HG03558 (cell line): ENCODE measurements at regions not wholly inside any gene's neighbourhood (a gene's known extent, or its start where the extent isn't known, plus 50 kb on each side); places are given as distances from the start of the nearest gene placed in this dataset.
"Not testable (repeated sequence)": the region's sequence is repeated elsewhere in the genome, so short reads cannot be mapped to it uniquely, and the experiment has no call there.

Experiments
- ATAC-seq: cut with Tn5 transposase; IDR thresholded peaks from one replicate; pipeline ENCODE4 v1.9.1; 2021; ENCODE audit warnings: moderate number of reproducible peaks; ENCODE audit not compliant: unreplicated experiment; ENCODE audit errors: extremely low read depth

DNA sequence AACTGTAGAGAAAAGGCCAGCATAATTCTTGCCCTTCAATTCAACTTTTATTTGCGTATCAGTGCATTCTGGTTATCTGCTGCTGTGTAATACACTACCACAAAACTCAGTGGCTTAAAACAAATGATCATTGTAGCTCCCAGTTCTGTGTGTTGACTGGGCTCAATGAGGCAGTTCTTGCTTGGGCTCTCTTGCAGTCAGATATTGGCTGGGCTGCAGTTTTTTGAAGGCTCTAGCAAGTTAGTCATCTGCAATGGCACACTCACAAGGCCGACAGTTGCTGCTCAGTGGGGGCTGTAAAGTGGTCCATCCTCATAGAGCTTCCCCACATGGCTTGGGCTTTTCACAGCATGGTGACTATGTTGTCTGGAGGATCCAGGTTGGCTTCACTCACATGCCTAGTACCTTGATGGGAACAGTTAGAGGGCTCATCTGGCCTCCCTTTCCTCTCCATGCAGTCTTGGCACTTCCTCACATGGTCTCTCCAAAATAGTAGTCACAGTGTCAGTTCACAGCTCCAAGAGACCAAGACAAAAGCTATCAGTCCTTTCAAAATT lies 110.6 kb upstream of the TNP1 start:
- ATAC-seq = no peak

DNA sequence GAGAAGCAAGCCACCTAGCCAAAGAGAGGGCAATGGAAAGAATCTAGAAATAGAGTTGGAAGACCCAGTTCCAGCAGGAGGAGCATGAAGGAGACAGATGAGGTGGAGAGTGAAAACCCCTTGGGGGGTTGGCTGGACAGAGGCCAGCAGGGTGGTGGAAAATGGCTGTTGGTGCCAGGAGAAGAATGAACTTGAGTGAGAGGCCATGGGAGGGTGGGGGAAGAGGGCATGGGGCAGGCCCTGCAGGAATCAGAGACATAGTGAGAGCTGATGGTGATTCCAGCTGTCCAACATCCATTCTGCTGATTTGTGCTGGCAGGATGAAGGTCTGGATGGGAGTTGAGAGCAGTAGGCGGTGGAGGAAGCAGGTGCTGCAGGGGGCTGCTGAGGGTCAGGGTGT lies 108.0 kb upstream of the TNP1 start:
- ATAC-seq = no peak

DNA sequence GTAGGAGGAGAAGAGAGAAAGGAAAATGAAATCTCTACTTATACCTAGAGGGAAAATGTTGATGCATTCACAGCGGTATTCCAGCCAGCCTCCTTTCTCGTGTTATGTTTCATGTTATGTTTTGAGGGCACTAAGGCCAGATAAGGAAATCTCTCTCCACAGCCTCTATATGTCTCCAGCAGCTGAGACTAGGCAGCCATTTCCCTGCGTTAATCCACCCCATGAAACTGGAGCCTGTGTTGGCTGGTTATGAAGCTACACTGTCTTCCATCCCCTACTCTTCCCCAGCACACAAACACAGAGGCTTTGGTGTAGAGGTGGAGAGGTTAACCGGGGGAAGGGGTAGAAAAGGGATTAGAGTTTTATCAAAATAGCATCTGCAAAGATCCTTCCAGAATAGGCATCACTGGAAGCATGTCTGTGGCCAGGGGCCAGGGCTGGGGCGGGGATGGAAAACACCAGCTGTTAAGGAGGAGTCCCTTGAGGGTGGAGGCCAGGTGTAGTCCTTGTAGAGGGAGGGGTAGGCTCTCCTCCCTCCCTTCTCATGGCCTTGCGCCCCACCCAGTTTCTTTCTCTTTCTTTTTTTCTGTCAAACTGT lies 100.9 kb upstream of the TNP1 start:
- no peak for ATAC-seq

DNA sequence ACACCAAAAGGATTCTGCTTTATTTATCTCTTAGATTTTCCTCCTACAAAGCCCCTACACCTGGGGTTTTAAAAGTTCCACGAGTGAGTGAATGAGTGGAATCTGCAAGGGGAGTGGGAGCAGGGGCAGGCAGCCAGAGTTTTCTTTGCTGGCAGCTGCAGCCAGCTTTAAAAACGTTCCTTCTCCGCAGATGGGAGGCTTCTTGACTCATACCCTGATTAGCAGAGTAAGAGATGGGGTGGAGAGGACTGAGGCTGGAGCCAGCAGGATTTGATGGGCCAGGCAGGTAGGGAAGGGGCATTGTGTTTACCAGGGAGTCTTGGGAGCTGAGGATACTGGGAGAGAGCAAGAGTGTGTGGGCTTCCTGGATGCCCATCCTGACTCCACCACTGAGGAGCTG lies 99.6 kb upstream of the TNP1 start:
- no peak for ATAC-seq

DNA sequence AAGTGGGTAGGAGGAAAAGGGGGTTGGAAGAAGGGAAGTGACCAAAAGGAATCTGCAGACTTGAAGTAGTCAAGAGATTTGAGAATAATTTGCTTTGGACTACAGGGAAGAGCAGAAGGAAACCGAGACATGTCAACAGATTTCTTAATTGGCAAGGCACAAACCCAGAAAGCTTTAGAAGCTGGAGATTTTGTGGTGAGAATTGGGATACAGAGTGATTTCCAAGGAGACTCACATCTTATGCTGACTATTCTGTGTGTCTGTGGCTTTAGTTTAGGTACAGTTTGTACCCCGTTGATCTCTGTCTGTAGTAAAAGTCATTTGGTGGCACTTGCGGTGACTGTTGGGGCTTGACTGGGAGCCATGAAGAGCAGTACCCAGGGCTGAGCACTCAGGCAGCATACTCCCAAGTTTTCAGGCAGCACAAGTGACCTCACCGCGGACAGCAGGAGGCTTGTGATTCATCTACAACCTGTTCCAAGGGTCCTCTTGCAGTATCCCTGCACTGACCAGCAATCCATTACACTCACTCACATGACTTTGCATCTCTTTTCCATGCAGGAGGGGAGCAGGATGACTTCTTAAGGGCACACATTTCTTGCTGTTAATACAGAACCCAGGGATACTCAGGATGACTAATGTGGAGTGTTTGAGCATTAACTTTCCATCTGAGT lies 97.1 kb upstream of the TNP1 start:
- ATAC-seq = no peak

DNA sequence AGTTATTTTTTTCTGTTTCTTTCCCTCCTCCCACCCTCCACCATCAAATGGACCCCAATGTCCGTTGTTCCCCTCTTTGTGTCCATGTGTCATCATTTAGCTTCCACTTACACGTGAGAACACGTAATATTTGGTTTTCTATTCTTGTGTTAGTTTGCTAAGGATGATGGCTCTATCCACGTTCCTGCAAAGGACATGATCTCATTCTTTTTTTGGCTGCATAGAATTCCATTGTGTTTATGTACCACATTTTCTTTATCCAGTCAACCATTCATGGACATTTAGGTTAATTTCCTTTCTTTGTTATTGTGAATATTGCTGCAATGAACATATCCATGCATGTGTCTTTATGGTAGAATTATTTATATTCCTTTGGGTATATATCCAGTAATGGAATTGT lies 91.3 kb upstream of the TNP1 start:
- no peak for ATAC-seq

DNA sequence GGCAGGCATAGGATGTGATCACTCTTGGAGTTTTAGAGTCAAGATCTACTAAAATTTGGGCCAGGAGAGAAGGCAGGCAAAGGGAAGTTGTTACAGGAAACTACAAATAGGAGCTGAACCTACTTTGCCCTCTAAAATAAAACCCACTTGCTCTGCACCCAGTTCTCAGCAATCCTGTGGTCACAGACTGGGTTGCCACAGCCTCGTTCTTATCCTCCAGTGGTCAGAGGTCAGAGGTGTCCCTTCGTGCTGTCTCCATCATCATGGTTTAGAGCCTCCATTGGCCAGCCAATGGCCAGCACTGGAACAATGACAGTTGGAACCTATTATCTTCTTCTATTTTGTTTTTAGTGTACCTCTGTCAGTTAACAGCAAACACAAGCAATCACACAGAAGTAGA lies 90.7 kb upstream of the TNP1 start:
- no peak for ATAC-seq

DNA sequence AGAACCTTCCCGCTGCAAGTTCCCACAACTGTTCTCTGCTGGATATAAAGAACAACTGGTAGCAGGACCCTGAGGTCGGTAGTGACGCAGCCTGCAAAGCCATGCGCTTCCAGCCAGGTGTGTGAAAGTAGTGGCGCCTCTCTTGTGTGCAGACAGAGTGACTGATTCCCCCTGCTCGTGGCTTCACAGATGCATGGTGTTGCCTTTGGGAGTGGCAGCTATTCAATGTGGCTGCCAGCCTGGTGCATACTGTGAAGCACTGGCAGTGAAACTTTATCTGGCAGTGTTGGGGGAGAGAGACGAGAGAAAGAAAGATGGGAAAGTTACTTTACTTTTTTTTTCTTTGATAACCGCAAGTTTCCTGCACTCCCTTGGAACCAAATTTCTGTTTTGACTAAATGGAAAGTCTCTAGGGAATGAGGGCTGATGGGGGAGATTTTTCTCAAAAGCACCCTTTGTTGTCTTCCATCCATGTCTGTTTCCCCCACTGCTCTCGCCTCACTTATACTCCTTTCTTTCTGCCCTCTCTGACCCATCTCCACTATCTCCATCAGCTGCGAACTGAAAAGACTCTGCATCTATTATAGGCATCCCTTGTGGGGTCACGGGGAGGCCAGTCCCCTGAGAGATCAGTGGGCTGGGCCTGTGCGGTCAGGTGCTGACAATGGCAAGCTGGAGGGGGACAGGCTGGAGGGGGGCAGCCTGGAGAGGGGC lies 90.0 kb upstream of the TNP1 start:
- peak; percentile 37 for ATAC-seq

DNA sequence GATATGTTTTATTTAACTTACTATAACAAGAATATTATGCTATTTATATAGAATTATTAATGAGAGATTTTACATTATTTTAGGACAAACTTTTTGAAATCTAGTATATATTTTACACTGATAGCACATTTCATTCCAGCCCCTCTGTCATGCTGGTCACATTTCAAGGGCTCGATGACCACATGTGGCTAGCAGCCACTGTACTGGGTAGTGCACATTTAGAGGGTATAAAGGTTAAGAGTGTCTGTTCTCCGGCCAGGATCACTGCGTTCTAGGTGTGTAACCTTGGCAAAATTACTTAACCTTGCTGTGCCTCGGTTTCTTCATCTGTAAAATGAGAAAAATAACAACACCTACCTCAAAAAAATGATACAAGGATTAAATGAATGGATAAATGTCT lies 87.2 kb upstream of the TNP1 start:
- ATAC-seq = no peak

DNA sequence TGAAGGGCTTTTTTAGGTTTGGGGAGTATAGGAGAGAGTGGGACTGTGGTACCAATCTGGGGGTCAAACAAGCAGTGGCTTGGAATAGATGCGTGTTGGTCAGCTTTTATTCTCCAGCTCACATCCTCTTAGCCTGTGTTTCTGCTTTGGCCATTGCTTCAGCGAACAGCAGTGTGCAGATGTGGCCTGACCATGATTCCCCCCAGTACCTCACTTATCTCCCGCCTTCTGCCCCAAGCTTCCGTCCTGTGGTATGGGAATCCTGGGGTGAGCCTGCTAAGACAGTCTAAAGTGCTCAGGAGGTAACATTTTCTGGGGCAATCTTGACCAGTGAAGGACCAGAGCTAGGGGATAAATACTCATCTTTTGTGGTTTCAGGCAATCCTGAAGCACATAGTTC lies 84.9 kb upstream of the TNP1 start:
- ATAC-seq = no peak

DNA sequence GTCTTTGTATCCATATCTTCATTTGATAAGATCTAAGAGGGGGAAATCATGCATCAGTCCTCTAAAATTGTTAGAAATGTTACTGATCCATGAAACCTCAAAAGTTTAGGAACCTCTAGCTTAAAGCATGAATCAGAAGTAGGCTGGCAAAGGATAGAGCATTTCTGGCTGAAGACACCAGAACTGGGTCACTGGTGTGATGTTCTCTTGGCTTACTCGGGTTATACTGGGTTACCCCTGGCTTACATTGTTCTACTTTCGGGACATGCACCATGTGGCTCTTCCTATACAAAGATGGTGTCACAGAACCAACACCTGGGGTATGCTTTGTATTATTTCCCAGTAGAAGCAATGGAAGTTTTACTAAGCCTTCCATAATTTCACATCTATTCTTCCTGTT lies 83.2 kb upstream of the TNP1 start:
- no peak for ATAC-seq

DNA sequence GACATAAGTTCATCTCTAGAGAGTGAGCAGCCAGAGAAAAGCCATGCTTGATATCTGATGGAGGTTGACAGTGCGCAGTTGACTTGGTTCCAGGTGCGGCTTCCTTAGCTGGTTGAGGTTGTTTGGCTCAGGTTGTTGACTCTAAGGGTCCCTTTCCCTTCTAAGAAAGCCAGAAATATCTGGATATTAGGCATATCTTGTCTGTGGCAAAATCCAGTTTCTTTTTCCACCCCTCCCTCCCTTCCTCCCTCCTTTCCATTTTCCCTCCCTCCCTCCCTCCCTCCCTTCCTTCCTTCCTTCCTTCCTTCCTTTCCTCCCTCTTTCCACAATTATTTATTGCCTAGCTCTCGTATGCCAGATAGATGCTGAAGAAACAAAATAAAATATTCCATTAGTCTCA lies 82.6 kb upstream of the TNP1 start:
- ATAC-seq = no peak

DNA sequence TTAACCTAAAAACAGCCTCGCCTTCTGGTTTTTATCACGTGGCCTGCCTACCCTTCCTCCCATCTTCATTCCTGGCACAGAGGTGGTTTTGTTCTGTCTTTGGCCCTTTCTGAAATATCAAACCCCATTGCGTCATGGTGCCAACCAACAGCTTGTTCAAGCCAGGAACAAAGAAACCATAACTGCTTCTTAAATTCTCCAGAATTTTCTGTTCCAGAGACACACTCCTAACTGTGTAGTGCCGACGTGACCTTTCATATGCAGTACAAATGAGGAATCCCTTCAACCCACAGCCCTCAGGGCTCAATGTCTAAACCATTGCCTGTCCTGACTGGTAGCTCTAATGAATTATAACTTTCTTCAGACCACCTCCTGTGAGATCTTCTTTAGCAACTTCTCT lies 82.2 kb upstream of the TNP1 start:
- ATAC-seq = no peak

DNA sequence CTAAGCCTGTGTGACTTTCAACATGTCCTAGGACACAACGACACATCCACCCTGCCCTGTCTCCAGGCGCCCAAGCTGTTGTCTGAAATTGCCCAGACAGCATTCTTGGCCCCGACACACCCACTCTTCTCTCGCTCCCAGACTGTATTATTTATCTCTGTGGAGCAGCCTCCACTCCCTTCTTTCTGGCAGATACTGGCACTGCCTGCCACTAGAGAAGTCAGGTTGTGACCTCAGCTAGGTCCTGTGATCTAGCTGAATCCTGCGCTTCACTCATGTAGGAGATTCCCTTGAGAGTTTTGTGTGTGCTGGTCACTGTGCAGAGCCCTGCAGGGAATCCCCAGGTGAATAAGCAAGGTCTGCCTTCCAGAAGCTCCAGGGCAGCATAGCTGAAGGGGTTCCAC lies 77.1 kb upstream of the TNP1 start:
- ATAC-seq = no peak

DNA sequence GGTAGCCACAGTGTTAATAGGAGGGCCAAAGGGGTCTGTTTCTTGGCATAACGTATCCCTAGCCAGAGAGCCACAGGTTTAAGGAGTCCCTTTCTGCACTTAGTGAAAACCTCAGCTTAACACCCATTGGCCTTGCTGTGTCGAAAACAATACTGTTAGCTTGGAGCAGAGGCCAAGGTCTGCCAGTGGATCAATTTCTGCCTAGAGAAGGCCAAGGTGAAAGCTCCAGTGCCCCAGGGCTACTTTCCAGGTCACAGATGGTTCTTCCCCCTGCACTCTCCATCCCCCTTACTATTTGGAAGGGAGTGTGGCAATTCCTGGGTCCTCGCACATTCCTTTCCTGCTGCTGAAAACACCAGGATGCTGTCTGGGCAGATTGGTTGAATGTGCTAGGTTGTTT lies 74.8 kb upstream of the TNP1 start:
- no peak for ATAC-seq

DNA sequence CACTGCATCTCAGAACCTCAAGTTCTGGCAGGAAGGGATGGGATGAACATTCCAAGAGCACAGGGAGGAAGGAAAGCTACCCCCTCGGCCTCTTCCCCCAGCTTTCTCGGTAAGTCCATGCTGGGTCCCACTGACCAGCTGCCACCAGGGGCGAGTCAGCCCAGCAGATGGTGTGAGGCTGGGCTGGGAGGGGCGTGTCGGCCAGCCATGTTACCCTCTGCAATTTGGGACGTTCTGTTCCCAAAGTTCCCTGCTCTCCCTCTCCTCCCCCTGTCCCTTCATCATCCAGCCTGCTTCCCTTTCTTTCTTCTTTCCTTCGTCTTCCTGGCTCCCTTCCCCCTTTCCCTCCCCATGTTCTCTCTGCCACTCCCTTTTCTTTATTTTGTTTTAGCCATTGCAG lies 74.3 kb upstream of the TNP1 start:
- ATAC-seq = no peak

DNA sequence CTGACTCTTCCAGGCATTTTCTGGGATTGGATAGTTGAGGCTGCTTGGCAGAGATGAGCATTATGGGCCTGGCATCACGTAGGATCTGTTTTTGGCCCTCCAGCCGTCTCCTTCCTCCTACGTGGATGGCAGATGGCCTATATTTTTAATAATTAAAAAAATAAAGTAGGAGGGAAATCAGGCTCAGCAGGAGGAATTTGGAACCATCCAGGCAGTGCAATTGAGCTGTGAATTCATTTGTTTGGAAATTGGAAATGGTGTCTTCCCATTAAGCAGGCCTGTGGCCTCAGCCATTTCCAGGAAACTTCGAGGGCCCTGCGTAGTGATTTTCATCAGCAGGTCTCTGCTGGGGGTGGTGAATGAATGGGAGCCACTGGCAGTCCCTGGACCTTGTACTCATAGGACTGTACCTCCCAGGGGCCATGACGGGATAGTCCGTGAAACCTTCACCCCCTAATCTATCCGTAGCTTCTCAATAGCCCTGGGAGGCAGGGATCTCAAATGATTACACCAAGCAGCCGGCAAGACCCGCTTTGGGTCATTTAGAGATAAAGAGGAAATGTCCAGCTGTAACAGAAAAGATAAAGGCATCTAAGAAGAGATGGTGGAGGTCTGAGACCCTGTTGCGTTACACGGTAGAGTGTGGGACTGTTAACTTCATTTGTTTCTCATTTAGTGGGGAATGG lies 73.1 kb upstream of the TNP1 start:
- no peak for ATAC-seq

DNA sequence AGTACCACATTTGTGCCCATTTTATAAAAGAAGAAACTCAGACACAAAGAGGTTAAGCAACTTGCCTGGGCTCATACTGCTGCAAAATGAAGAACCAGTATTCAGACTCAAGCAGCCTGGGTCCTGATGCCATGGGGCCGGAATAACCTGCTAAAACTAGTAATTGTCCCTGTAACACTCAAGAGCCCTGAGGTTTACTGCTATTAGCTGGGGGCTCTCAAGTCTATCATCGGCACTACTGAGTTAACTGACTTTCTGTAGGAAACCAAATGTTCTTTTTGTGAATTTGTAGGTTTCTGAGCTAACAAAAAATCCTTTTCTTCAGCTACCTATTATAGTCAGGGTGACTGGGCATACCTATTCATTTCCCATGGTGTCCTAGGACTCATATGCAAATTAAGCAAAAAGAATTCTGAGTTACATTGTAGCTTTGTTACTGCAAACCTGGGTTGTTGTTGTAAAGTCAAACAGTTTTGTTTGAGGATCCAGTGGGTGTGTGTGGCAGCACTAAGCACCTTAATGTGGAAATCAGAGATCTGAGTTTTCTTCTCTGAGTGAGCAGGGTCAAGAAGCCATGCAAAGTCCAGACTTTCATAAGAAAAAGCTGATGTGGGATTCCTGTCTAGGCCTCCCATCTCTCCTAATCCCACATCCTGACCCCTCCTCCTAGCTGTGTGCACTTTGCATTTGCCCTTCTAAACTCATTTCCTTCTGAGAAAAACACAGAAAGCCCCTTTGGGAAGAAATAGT lies 72.4 kb upstream of the TNP1 start:
- no peak for ATAC-seq

DNA sequence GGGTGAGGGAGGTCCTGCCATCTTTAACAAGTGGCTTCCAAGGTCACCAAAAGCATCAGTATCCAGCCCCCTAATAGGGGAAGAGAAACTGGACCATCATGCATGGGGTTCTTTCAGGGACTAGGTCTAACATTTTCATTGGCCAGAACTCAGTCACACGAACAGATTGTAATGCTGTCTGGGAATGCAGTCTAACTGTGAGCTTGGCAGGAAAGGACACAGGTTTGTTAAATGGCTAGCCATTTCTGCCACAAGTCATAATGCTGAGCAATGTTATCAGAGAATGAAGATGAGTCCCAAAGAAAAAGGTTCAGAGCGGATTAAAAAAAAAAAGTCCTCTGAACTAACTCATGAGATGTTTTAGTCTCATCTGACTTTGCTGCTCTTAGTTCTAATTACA lies 70.9 kb upstream of the TNP1 start:
- ATAC-seq = no peak

DNA sequence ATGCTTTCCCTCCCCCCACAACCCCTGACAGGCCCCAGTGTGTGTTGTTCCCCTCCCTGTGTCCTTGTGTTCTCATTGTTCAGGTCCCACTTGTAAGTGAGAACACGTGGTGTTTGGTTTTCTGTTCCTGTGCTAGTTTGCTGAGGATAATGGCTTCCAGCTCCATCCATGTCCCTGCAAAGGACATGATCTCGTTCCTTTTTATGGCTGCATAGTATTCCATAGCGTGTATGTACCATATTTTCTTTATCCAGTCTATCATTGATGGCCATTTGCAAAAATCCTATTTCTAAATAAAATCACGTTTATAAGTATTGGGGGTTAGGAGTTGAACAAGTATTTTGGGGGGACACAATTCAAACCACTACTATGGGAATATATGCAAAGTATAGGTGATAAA lies 69.5 kb upstream of the TNP1 start:
- ATAC-seq = not testable (repeated sequence)
